ENCODE measurements at regions not wholly inside any gene's neighbourhood (a gene's known extent, or its start where the extent isn't known, plus 50 kb on each side); places are given as distances from the start of the nearest gene placed in this dataset.

DNA sequence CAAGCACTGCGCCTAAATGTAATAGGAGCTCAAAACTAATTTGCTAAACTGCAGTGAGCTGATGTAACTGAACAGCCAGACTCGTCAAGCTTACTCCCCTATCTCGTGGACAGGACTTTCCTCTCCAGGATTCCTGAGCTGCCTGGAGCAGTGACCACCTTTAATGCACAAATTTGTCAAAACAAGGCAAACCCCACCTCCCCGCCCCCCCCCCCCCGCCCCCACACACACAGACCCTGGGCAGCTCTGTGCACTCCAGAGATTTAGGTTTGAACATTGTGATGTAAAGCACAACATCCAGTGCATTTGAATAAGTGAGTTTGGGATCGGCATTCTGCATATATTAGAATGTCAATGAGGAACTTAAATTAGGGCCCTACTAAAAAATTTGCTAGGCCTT, 77.7 kb upstream of the DHX15 start:
- TF ChIP-seq, protein P1, sequence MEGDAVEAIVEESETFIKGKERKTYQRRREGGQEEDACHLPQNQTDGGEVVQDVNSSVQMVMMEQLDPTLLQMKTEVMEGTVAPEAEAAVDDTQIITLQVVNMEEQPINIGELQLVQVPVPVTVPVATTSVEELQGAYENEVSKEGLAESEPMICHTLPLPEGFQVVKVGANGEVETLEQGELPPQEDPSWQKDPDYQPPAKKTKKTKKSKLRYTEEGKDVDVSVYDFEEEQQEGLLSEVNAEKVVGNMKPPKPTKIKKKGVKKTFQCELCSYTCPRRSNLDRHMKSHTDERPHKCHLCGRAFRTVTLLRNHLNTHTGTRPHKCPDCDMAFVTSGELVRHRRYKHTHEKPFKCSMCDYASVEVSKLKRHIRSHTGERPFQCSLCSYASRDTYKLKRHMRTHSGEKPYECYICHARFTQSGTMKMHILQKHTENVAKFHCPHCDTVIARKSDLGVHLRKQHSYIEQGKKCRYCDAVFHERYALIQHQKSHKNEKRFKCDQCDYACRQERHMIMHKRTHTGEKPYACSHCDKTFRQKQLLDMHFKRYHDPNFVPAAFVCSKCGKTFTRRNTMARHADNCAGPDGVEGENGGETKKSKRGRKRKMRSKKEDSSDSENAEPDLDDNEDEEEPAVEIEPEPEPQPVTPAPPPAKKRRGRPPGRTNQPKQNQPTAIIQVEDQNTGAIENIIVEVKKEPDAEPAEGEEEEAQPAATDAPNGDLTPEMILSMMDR (IDR thresholded peaks at IDR 0.05) = no peak
- TF ChIP-seq POLR2A (IDR thresholded peaks at IDR 0.05) = no peak
- no peaks in the 10 kb centered on the region for H3K27me3 ChIP-seq
- DNase-seq (no peak), ATAC-seq (no peak)
- no peak overlapping the region for H3K4me3 ChIP-seq
- WGBS, 4 donors = 62 to 75% (median 64%) methylated on average over 5 to 6 of the region's 6 CpGs
- H3K4me1 ChIP-seq = peaks cover 0 to 7% (median 0%) of the 10 kb centered on the region in 12 donors
- H3K36me3 ChIP-seq = no peaks in the 10 kb centered on the region
- no peak overlapping the region for H3K27ac ChIP-seq
- H3K9me3 ChIP-seq = no peaks in the 10 kb centered on the region
- intact Hi-C loops (cut with DNase I) = no loop called here

DNA sequence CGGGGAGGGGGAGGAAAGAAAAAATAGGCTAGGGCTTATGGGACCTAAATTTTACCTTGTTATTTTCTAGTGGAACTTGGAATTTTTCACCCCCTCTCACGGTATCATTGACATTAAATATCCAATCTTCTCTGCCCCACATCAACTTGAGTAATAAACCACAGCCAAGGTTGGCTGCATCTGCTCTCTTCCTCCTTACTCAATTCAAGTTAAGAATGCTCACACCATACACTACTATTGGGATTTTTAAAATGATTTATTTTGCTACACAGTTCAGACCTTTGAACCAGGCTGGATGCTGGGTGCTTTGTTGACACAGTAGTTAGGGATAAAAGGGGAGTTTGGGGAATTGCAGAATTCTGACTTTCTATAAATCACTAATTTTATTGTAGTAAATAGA, 78.2 kb upstream of the DHX15 start:
- H3K27ac ChIP-seq = no peak overlapping the region
- WGBS, 4 donors = 58 to 77% (median 62%) methylated on average over 2 of the region's 2 CpGs
- TF ChIP-seq POLR2A (IDR thresholded peaks at IDR 0.05) = no peak
- TF ChIP-seq, protein P1 (IDR thresholded peaks at IDR 0.05) = no peak
- no peaks in the 10 kb centered on the region for H3K27me3 ChIP-seq
- no peak for ATAC-seq
- no peaks in the 10 kb centered on the region for H3K9me3 ChIP-seq
- no peak overlapping the region for H3K4me3 ChIP-seq
- intact Hi-C loops (cut with DNase I) = no loop called here
- DNase-seq = no peak
- no peaks in the 10 kb centered on the region for H3K36me3 ChIP-seq
- peaks cover 0 to 7% (median 0%) of the 10 kb centered on the region in 12 donors for H3K4me1 ChIP-seq

DNA sequence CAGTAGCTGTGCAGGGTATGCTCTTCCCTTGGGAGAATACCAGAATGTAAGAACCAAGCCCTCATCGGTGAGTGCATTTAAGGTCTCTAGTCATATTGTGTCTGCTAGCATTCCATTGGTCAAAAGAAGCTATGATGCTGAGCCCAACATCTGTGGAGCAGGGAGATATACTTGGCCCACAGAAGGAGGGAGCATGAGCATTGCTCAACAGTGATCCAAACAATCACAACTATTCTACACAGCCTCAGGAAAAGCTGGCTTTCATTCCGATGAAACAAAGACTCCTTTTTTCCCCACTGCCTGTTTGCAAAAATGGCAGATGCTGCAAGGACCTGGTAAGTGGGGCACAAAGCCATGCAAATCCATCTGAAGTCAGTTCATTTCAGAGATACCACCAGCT, 80.6 kb upstream of the DHX15 start:
- peak overlapping the region in 3 of 12 donors; percentile 27 to 43 (median 33) for H3K27ac ChIP-seq
- H3K4me3 ChIP-seq = no peak overlapping the region
- H3K9me3 ChIP-seq = no peaks in the 10 kb centered on the region
- peak; percentile 31 to 94 (median 87) for ATAC-seq
- no peaks in the 10 kb centered on the region for H3K36me3 ChIP-seq
- TF ChIP-seq, protein P1 (IDR thresholded peaks at IDR 0.05) = no peak
- no peak for TF ChIP-seq POLR2A (IDR thresholded peaks at IDR 0.05)
- DNase-seq = peak in 1 of 5 donors; percentile 45
- H3K4me1 ChIP-seq = peaks cover 0 to 4% (median 0%) of the 10 kb centered on the region in 12 donors
- WGBS, 4 donors = 58 to 73% (median 67%) methylated on average over 2 of the region's 2 CpGs
- peaks cover 0 to 3% (median 0%) of the 10 kb centered on the region in 9 donors for H3K27me3 ChIP-seq
- intact Hi-C loops (cut with DNase I) = no loop called here

DNA sequence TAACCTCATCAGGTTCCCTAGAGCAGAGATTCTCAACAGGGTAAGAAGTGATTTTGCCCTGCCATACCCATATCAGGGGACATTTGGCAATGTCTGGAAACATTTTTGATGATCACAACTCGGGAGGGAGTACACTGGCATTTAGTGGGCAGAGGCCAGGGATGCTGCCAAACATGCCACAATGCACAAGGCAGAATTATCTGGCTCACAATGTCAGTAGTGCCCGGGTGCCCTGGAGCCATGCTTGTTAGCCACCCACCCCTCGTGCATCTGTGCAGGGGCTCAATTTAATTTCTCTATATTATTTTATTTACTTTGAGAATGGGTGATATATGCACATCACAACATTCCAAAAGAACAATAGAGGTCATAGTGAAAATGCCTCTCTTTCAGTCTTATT, 82.0 kb upstream of the DHX15 start:
- no peaks in the 10 kb centered on the region for H3K9me3 ChIP-seq
- intact Hi-C loops (cut with DNase I) = no loop called here
- H3K27ac ChIP-seq = no peak overlapping the region
- 64 to 82% (median 79%) methylated on average over 3 of the region's 3 CpGs for WGBS, 4 donors
- no peak for ATAC-seq
- no peak overlapping the region for H3K4me3 ChIP-seq
- no peak for DNase-seq
- no peak for TF ChIP-seq POLR2A (IDR thresholded peaks at IDR 0.05)
- TF ChIP-seq, protein P1 (IDR thresholded peaks at IDR 0.05) = no peak
- no peaks in the 10 kb centered on the region for H3K36me3 ChIP-seq
- H3K4me1 ChIP-seq = peaks cover 0 to 4% (median 0%) of the 10 kb centered on the region in 12 donors
- H3K27me3 ChIP-seq = peaks cover 0 to 3% (median 0%) of the 10 kb centered on the region in 9 donors
